Type B pancreatic cell (in vitro differentiated cells): ENCODE measurements at regions not wholly inside any gene's neighbourhood (a gene's known extent, or its start where the extent isn't known, plus 50 kb on each side); places are given as distances from the start of the nearest gene placed in this dataset.
"Not testable (repeated sequence)": the region's sequence is repeated elsewhere in the genome, so short reads cannot be mapped to it uniquely, and the experiment has no call there.

Experiments
- DNase-seq: peaks from one replicate; pipeline ENCODE4 v3.0.0; 2021; ENCODE audit warnings: mixed read lengths; ENCODE audit not compliant: unreplicated experiment; ENCODE audit errors: extremely low spot score
- H3K27ac Mint-ChIP-seq: 2 replicates; pipeline ENCODE4 v1.8.0; 2021; ENCODE audit warnings: mild to moderate bottlenecking, mixed read lengths
- H3K27me3 Mint-ChIP-seq: 2 replicates; pipeline ENCODE4 v1.8.0; 2021; ENCODE audit warnings: mixed read lengths
- H3K36me3 Mint-ChIP-seq: 2 replicates; pipeline ENCODE4 v1.8.0; 2021; ENCODE audit warnings: mixed read lengths
- H3K4me1 Mint-ChIP-seq: one replicate; pipeline ENCODE4 v1.8.0; 2021; ENCODE audit warnings: mixed read lengths; ENCODE audit not compliant: unreplicated experiment
- H3K4me3 Mint-ChIP-seq: 2 replicates; pipeline ENCODE4 v1.8.0; 2021; ENCODE audit warnings: mild to moderate bottlenecking, mixed read lengths
- H3K9me3 Mint-ChIP-seq: 2 replicates; pipeline ENCODE4 v1.8.0; 2021; ENCODE audit warnings: mixed read lengths
- TF ChIP-seq, protein P1 (sequence below): fragments of 200-600 bp; sonication (generic); conservative IDR thresholded peaks from 2 replicates; pipeline ENCODE4 v1.5.0; 2021; ENCODE audit warnings: antibody characterized with exemption, mild to moderate bottlenecking

DNA sequence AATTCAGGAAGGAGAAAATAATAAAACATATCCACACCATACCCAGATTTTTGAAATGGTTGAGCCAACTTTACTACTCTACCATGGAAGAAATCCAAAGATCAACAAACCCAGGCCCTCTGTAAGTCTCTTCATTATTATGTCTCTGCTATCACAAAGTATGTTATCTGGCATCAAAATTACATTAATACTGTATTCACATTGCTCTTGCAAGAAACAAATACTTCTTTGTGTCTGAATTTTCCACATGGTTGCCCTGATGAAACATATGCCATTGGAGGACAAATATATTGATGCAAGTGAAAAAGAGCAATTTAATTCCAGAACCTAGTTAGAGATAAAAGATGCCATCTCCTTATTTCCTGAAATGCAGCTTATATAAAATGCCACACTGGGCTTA, 204.0 kb downstream of the FZD1 start:
- no peaks in the 10 kb centered on the region for H3K9me3 Mint-ChIP-seq
- no peaks in the 10 kb centered on the region for H3K4me1 Mint-ChIP-seq
- no peak overlapping the region for H3K4me3 Mint-ChIP-seq
- H3K27ac Mint-ChIP-seq, result no peak overlapping the region
- TF ChIP-seq, protein P1, sequence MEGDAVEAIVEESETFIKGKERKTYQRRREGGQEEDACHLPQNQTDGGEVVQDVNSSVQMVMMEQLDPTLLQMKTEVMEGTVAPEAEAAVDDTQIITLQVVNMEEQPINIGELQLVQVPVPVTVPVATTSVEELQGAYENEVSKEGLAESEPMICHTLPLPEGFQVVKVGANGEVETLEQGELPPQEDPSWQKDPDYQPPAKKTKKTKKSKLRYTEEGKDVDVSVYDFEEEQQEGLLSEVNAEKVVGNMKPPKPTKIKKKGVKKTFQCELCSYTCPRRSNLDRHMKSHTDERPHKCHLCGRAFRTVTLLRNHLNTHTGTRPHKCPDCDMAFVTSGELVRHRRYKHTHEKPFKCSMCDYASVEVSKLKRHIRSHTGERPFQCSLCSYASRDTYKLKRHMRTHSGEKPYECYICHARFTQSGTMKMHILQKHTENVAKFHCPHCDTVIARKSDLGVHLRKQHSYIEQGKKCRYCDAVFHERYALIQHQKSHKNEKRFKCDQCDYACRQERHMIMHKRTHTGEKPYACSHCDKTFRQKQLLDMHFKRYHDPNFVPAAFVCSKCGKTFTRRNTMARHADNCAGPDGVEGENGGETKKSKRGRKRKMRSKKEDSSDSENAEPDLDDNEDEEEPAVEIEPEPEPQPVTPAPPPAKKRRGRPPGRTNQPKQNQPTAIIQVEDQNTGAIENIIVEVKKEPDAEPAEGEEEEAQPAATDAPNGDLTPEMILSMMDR, result no peak
- H3K27me3 Mint-ChIP-seq, result no peaks in the 10 kb centered on the region
- no peak for DNase-seq
- no peaks in the 10 kb centered on the region for H3K36me3 Mint-ChIP-seq

DNA sequence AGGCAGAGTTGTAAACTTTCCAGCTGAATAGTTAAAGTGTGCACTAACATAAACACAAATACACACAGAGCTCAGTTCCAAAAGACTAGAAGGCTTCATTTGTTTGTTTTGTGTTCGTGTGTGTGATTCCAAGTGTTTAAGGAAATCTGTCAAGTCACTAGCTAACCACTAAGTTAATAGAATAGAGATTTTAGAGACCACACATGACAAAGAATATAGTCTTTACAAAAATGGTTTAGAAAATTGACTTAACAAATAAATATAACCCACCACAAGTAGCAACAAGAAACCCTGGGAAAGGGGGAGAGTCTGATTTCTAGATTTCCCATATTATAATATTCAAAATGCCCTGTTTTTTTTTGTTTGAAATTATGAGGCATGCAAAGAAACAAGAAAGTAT, 209.4 kb downstream of the FZD1 start:
- Mint-ChIP-seq H3K27me3 (no peaks in the 10 kb centered on the region), H3K36me3 (no peaks in the 10 kb centered on the region)
- TF ChIP-seq, protein P1, result no peak

DNA sequence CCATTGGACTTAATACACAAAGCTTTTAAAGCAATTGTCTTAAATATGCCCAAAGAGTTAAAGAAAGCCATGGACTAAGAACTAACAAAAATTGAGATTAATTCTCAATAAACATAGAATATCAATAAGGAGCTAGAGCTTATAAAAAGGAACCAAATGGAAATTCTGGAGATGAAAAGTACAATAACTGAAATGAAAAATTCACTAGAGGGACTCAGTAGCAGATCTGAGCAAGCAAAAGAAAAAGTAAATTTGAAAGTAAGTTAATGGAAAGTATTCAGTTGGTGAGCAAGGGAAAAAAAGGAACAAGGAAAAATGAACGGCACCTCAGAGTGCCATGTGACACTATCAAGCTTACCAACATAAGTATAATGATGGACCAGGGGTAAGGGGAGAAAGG, 209.8 kb downstream of the FZD1 start:
- no peak overlapping the region for H3K27ac Mint-ChIP-seq
- no peaks in the 10 kb centered on the region for H3K27me3 Mint-ChIP-seq
- no peak overlapping the region for H3K4me3 Mint-ChIP-seq
- TF ChIP-seq, protein P1, result no peak
- no peaks in the 10 kb centered on the region for H3K36me3 Mint-ChIP-seq
- H3K9me3 Mint-ChIP-seq, result no peaks in the 10 kb centered on the region
- no peaks in the 10 kb centered on the region for H3K4me1 Mint-ChIP-seq
- no peak for DNase-seq

More for the DNA sequence above, 209.4 kb downstream of the FZD1 start:
- Mint-ChIP-seq H3K27ac (no peak overlapping the region), H3K4me1 (no peaks in the 10 kb centered on the region), H3K4me3 (no peak overlapping the region), H3K9me3 (no peaks in the 10 kb centered on the region)
- DNase-seq, result no peak

DNA sequence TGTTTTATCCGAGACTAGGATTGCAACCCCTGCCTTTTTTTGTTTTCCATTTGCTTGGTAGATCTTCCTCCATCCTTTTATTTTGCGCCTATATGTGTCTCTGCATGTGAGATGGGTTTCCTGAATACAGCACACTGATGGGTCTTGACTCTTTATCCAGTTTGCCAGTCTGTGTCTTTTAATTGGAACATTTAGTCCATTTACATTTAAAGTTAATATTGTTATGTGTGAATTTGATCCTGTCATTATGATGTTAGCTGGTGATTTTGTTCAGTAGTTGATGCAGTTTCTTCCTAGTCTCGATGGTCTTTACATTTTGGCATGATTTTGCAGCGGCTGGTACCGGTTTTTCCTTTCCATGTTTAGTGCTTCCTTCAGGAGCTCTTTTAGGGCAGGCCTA, 216.2 kb downstream of the FZD1 start:
- not testable (repeated sequence) for H3K27me3 Mint-ChIP-seq, H3K27ac Mint-ChIP-seq, H3K36me3 Mint-ChIP-seq, H3K9me3 Mint-ChIP-seq, H3K4me3 Mint-ChIP-seq, DNase-seq, H3K4me1 Mint-ChIP-seq

DNA sequence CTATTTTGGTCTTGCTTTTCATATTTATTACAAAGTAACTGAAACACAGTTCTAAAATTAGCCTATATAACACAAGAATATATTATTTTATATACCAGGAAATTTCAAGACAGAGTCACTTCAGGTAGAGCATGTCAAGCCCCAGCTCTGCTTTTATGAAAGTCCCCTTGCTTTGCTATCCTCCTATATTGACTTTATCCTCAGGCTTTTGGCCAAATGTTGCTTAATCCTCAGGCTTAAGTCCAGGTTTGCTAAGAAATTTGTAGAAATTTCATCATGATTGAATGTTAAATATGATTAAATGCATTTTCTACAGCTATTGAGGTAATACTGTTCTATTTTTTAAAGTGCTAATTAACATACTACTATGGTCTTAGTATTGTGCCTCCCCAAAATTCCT, 227.6 kb downstream of the FZD1 start:
- H3K9me3 Mint-ChIP-seq, result no peaks in the 10 kb centered on the region
- no peaks in the 10 kb centered on the region for H3K4me1 Mint-ChIP-seq
- no peak for DNase-seq
- no peaks in the 10 kb centered on the region for H3K36me3 Mint-ChIP-seq
- H3K27ac Mint-ChIP-seq, result no peak overlapping the region
- no peaks in the 10 kb centered on the region for H3K27me3 Mint-ChIP-seq
- no peak overlapping the region for H3K4me3 Mint-ChIP-seq
- TF ChIP-seq, protein P1, result no peak

DNA sequence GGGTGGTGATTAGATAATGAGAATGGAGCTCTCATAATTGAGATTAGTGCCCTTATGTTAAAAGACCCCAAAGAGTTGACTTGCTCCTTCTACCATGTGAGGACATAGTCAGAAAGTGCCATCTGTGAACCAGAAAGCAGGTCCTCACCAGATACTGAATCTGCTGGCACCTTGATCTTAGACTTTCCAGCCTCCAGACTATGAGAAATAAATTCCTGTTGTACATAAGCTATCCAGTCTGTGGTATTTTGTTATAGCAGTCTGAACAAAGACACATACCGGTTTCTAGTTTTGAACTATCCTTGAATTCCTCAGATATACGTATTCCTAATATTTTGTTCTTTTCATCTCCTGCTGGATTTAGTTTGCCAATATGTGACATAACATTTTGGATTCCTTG, 228.1 kb downstream of the FZD1 start:
- Mint-ChIP-seq H3K4me1 (no peaks in the 10 kb centered on the region), H3K36me3 (no peaks in the 10 kb centered on the region), H3K4me3 (no peak overlapping the region), H3K27me3 (no peaks in the 10 kb centered on the region), H3K27ac (no peak overlapping the region), H3K9me3 (no peaks in the 10 kb centered on the region)
- TF ChIP-seq, protein P1, result no peak
- no peak for DNase-seq
